GM21526 (cell line): ENCODE measurements at regions not wholly inside any gene's neighbourhood (a gene's known extent, or its start where the extent isn't known, plus 50 kb on each side); places are given as distances from the start of the nearest gene placed in this dataset.

Experiments
- ATAC-seq: cut with Tn5 transposase; IDR thresholded peaks from one replicate; pipeline ENCODE4 v1.9.1; 2021; ENCODE audit warnings: moderate library complexity; ENCODE audit not compliant: unreplicated experiment, low FRiP score

DNA sequence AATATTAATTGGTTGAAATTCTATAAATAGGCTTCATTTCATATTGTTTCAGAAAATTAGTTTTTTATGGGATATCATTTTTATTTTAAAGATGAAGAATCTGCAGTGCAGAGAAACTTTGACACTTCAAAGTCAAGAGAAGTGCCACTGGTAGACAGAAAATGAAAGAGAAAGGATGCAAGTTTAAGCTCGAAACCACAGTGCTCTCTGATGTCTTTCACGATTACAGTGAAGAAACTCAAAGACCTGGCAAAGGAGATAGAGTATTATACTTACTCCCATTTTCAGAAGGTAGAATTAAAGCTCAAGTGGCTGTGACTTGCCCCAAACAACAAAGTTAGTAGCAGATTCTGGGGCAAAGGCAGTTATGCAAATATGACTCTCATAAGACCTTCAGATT lies 745.4 kb downstream of the TECRL start:
- ATAC-seq = no peak

DNA sequence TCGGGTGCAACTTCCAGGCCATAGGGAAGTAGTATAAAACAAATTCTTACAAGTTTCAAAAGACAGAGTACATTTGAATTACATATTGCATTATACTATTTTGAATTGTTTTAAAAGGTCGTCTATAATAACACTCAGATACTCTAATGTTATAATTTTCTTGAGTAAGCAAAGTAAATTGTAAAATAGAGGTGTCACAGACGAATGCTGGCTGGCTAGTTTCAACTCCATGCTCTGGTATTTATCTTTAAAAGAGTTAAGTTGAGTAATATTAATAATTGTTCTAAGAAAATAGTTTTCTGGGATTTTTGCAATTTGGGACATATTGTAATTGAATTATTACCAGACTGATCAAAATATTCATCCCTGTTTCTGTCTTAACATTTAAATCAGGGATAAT lies 764.9 kb downstream of the TECRL start:
- no peak for ATAC-seq

DNA sequence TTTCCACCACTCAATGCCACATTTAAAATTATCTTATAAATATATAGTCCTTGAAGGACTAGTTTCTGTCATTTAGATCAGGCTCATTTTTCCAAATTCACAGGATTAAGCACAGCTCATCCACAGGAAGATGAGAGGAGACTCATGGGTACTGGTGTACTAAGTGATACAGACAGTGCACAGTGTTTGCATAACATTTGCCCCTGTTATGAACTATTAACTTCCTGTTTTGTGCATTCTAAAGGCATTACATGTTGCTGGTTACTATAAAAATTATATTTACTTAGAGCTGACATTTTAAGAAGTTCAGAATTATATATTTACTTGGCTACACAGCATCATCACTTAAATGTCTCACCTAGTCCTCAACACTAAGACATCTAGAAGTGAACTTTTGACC lies 772.0 kb downstream of the TECRL start:
- ATAC-seq = no peak

DNA sequence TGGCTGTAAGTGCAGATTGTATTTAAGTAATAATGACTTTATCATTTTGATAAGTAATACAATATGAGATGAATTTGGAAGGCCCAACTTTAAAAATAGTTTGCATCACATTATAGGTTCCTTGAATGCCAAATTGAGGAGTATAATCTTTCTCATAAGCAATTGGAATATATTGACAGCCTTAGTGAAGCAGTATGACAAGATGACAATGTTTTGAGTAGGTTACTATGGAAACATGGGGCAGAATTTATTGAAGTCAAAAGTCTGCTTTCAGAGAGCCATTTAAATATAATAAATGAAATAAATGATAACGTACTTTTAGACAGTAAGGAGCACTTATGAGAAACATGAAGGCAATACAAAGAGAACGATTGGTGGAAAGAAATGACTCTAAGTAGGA lies 776.4 kb downstream of the TECRL start:
- ATAC-seq = no peak

DNA sequence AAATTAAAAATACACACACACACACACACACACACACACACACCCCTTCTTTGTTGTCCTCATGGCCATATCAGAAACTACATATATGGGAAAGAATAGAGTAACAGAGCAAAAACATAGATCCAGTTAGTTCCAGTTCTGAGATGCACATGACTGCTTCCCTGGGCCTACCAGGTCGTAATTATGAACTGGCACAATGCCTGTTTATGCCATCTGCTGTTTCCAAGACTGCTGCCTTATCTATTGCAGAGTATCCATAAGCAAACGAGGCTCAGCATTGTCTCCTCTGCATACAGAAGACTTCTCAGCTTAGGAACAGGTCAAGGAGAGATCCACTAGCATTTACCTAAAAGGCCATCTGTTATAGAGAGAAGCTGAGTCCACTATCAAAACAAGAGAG lies 789.0 kb downstream of the TECRL start:
- ATAC-seq = no peak

DNA sequence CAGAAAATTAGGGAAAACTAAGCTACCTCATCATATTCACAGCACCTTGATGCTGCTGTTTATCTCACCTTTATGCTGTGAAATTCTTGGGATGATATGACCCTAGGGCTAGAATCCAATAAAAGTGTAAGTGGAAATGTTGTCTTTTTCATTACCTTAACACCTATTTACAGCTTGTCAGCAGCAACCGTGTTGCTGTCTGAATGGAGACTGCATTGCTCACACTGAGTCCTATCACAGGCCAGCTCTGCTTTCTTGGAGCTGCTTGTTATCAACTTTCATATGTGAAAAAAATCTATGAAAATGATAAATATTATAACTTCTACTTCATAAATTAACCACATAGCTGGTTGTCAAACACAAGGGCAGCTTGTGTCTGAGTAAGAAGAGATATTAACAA lies 789.5 kb downstream of the TECRL start:
- no peak for ATAC-seq

DNA sequence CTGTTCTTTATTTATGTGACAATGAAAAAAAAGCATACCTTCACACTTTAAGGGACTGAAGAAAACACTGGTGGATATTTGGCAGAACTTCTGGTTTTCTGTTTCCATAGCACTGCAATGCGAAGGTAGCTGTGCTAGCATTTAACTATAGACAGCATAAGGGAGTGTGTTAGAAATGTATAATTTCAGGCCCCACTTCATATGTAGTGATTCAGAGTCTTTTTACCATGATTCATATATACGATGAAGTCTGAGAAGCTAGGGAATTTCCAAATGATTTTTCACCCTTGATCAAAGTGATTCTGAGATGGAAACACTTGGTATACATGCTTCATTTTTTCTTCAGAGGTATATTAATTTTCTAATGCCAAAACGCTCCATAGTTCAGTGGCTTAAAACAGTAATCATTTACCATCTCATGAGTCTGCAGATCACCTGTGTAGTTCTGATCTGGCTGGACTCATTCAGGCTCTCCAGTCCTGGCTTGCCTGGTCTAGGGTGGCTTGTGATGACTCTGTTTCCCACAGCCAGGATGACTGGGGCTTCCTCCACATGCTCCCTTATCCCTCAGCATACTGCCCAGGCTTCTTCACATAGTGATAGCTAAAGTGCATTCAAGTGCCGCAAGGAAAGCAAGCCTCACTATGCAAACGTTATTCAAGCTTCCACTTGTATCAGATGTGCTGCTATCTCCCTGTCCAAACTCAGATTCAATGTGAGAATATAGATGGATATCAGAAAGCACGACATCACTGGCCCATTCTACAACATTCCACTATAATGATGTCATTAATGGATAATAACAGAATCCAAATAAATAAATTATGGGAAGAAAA lies 790.1 kb downstream of the TECRL start:
- no peak for ATAC-seq

DNA sequence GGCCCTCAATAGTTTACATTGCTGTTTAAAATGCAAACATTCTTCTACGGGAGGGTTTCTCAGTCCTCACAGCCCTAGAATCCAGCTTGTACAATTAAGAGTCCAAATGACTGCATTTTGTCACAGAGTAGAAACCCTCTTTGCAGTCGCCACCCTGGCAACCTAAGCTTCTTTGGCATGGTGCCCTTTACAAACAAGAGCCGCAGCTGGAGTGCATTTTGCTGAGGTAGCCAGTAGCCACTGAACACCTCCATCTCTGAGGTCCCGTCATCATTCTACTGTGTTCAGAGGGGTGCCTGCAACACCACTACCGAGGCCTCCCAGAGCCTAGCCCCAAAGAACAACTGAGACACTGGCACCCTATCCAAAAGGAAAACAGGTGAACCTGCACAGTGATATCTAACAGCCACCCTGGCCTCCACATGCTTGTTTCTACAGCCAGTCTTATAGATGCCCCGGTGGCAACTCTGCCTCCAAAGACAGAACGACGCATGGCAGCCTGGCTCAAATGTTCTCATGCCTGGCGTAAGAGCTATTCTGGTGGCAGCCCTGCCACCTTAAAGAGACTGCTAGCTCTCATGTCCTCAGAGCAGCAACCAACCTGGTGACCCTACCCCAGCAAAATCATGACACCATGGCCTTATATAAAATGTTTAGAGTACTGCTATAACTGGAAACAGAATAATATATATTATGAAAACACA lies 801.9 kb downstream of the TECRL start:
- no peak for ATAC-seq

DNA sequence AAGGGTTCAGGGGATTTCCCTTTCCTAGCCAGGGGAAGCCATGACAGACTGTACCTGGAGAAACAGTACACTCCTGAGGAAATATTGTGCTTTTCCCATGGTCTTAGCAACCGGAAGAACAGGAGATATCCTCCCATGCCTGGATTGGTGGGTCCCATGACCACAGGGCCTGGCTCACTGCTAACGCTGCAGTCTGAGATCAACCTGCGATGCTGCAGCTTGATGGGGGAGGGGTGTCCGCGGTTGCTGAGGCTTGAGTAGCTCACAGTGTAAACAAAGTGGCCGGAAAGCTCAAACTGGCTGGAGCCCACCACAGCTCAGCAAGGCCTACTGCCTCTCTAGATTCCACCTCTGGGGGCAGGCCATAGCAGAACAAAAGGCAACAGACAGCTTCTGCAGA lies 819.5 kb downstream of the TECRL start:
- ATAC-seq = no peak

DNA sequence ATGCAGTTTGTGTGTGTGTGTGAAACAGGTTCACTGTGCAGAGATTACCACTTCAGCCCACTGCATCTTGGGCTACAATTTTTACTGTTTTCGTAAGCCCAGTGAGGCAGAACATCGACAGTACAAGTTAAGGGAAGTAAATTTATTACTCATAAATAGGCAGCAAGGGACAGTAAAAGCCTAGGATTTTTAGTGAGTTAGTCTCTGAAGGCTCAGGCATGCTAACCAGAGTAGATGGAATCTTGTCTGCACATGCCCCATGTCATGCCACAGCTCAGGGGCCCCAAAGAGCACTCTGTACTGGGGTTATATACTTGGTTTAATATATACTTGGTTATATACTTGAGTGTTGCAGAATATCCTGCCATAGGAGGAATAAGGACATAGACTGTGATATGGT lies 825.7 kb downstream of the TECRL start:
- no peak for ATAC-seq

DNA sequence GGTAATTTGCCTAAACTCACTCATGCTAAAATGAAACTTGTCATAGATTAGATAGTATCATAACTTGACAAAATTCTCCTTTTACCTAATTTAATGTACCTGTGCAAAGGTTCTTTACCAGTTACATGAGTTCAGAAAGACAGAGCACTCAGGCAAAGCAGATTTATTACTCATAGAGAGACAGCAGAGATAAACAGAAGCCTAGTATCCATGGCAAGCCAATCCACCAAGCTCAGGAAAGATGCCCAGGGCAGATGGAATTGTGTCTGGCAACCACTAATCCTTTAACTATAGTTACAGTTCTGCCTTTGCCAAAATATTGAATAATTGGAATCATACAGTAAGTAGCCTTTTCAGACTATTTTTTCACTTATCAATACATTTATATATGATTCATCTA lies 826.2 kb downstream of the TECRL start:
- ATAC-seq = no peak

DNA sequence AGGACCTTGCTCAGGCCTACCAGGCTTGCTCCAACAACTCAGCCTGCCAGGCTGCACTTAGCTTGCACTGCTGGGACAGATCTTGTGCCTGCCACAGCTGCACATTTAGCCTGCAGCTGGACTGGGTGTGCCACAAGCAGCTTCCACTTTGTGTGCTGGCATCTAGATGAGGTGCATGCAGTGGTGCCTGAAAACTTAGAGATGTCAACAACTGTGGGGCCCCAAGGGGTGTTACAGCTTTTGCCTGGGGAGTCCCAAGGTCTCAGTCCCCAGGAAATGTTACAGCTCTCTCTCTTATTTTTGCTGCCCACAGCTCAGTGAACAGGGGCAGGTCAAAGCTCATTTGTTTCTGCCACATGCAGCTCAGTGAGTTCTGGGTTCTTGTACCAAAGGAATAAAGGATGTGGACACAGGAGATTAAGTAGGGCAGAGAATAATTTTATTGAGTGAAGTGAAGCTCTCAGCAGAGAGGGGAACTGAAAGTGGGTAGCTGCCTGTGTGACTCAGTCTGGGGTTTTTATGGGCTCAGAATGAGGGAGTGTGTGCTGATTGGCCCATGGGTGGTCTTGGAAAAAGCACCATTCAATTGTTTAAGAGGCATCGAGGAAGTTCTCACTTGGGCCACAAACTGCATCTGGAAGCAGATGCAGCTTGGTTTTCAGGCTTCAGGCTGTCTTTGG lies 828.3 kb downstream of the TECRL start:
- no peak for ATAC-seq

DNA sequence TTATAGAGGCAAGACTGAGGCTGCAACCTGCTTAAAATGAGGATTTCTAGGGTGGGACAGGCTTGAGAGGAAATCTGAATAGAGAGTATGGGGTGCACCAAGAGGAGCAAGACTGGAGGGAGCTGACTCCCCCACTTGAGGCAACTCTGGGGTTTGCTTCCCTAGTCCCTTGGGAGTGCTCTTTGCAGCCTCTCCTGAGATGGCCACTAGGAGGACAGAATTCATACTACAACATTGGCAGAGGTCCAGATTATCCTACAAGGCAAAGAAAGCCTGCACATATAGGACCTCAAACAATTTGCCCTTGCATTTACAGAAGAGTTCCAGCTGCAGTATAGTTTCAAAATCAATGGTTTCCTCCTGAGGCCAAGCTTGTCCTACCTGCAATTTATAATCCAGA lies 830.9 kb downstream of the TECRL start:
- ATAC-seq = no peak

DNA sequence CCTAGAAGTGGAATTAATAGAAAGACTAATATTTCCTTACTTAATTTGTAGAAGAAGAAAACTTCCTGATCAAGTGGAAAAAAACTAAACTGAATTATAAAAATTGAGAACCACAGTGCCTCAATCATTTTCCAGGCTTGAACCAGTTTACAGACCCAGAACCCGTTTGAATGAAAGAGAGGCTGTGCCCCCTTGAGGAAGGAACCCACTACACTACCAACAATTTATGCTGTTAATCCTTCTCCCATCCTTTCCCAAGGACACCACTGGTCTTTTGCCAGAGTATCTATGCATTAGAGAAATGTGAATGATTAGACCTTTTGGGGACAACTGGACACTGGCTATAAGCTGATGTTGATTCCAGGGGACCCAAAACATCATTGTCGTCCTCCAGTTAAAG lies 842.6 kb downstream of the TECRL start:
- ATAC-seq = no peak

DNA sequence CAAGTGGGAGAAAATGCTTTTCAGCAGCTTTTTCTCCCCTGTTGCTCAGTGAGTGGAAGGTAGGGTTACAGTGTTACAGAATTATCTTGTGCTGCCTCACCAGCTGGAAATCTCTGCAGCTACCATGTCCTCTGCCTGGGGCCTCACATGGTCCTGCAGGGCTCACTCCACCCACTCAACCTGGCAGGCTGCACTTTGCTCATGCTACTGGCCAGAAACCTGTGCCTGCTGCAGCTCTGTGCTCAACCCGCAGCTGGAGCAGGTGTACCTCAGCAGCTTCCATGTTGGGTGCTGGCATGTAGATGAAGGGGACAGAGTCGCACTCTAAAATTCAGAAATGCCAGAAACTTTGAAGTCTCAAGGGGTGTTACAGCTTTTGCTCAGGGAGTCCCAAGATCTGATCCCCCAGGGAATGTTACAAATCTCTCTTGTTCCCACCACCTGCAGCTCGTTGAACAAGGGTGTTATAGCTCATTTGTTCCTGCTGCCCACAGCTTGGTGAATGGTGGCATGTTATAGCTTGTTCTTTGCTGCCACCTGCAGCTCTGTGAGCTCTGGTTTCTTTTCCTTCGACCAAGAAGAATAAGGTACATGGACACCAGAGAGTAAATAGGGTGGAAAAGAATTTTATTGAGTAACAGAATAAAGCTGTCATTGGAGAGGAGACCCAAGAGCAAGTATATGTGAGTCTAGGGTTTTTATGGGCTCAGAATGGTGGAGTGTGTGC lies 845.8 kb downstream of the TECRL start:
- ATAC-seq = no peak

DNA sequence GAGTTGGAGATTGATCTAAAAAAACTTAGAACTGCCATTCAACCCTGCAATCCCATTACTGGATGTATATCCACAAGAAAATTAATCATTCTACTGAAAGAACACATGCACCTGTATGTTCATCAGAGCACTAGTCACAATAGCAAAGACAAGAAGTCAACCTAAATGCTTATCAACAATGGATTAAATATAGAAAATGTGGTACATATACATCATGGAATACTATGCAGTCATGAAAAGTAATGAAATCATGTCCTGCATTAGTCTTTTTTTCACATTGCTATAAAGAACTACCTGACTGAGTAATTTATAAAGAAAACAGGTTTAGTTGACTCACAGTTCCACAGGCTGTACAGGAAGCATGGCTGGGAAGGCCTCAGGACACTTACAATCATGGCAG lies 850.5 kb downstream of the TECRL start:
- no peak for ATAC-seq

DNA sequence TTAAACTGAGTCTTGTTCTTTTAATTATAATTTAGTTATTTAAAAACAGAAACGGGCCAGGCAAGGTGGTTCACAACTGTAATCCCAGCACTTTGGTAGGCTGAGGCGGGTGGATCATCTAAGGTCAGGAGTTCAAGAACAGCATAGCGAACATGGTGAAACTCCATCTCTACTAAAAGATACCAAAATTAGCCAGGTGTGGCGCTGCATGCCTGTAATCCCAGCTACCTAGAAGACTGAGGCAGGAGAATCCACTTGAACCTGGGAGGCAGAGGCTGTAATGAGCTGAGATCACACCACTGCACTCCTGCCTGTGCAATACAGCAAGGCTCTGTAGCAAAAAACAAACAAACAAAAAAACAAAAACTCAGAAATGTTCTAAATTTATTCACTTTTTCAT lies 852.9 kb downstream of the TECRL start:
- no peak for ATAC-seq

DNA sequence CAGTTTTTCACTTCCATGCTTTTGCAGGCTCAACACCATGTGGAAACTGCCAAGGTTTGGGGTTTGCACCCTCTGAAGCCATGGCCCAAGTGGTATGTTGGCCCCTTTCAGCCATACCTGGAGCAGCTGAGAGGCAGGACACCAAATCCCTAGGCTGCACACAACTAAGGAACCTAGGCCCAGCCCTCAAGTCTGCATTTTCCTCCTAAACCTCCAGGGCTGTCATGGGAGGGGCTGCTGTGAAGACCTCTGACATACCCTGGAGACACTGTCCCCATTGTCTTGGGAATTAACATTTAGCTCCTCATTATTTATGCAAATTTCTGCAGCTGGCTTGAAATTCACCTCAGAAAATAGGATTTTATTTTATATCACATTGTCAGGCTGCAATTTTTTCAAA lies 856.1 kb downstream of the TECRL start:
- ATAC-seq = no peak

DNA sequence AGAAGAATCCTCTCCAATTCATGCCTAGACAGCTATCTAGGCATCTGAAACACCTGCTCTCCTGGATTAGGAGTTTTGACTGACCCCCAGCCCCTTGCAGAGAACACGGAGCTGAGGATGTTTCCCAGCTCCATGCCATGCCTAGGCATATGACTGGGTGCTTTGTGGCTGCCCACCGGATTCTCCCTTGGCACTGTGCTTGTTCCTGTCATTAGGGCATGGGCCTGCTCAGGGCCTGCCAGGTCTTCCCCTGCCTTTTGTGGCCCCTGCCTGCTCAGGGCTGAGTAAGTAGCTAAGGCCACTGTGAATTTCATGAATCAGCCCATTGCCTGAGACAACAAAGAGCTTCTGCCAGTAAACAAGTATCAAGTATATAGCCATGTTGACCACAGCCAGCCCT lies 867.4 kb downstream of the TECRL start:
- no peak for ATAC-seq

DNA sequence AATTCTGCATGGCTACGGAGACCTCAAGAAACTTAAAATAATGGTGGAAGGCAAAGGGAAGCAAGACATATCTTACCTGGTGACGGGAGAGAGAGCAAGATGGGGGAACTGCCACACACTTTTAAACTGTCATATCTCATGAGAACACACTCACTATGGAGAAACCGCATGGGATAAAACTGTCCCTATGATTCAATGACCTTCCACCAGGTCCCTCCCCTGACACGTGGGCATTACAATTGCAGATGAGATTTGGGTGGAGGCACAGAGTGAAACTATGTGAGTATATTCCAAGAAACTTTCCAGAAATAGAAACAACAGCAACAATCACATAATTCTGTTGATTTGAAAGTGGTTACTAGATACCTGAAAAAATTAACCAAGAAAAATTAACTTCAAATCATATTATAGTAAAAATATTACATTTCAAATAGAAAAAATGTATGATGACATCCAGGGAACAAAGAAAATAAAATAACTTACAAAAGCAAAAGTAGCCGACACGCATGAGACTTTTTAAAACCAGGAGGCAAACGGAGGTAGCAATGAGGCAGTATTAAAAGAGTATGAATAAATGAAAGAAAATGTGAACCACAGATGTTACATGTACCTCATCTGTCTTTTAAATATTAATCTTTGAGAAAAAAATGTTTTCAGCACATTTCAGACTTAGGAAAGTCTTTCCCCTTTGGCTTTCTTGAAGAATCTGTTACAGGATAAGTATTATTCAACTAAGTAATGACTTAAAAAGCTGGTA lies 879.5 kb downstream of the TECRL start:
- no peak for ATAC-seq
